NCI-H2227 (cell line): ENCODE measurements at regions not wholly inside any gene's neighbourhood (a gene's known extent, or its start where the extent isn't known, plus 50 kb on each side); places are given as distances from the start of the nearest gene placed in this dataset.

ENCODE experiments used
- DNase-seq: peaks from one replicate; lab custom pipeline; 2025; ENCODE audit not compliant: unreplicated experiment; lab: John Stamatoyannopoulos, UW

DNA sequence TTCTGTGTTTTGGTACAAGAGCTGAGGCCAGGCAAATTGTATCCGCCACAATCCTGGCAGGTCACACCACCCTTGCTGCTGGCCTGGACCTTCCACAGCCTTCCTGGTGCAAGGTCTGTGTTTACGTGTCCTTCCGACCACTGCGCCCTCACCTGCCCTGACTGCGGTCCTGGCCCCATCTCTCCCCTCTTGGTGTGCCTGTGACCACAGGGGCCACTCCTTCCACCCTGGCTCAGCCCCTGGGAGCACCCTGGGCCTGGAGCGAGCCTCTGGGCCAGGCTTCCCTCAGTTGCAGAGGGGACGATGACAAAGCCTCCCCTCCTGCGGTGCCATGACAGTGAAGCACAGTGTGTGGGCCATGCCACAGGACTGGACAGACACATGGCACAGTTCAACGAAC, 104.5 kb downstream of the PLXNA1 start:
- no peak for DNase-seq

GRCh38 chr3:127088511-127089351, 104.2 kb upstream of the PRR23E start:
- DNase-seq = no peak

- DNase-seq = no peak
These were observed 103.3 kb upstream of the PRR23E start for GRCh38 chr3:127089486-127090145.

DNA sequence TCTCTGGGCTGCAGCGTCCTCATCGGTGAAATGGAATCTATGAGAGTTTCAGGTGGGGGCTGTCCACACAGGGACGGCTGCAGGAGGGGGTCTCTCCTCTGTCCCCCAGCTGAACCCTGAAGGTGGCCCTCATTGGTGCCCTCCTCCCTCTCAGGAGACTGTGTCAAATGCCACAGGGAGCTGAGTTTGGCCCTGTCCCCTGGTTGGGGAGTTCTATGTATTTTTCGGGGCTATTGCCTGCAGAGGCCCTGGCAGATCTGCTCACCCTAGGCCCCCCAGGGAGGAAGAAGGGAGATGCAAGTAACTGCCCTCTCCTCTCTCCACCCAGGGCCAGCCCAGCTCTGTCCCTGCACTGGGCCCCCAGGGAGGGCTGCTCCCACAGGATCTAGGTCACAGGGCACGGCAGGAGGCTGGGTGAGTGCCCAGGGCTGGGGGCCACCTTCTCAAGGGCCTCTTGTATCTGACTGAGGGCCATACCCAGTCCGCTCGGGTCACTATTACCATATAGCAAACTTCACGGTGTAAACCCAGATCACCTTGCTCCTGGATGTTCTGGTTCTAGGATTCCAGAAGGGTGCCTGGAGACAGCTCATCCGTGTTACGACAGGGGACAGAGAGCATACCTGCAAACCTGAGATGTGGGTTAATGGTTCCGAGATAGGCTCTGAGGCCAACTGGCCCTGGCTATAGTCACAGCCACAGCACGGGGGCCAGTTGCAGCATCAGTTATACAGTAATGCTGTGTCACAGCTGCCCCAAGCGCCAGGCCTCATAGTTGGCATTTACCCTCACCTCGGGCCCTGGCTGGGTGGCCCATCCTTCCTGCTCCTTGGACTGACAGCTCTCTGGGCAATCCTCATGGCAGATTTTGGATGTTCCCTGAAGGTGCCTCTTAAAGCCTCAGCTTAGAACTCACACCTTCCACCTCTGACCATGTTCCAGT, 102.4 kb upstream of the PRR23E start:
- no peak for DNase-seq

DNA sequence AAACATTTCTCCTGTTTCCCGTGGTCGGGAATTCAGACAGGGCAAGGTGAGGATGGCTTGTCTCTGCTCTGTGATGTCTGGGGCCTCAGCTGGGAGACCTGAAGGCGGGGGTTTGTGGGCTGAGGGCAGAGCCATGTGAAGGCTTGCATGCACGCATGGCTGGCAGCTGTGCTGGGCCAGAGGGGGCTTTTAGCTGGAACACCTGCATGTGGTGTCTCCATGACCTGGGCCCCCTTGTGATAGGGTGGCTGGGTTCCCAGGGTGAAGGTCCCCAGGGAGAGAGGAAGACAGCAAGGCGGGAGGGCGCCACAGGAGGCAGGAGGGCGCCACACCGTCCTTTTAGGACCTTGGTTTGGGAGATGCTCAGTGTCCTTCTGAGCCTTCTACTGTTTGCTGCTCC, 101.6 kb upstream of the PRR23E start:
- no peak for DNase-seq

GRCh38 chr3:127092368-127092767, 100.6 kb upstream of the PRR23E start:
- DNase-seq = no peak

GRCh38 chr3:127092776-127093175, 100.2 kb upstream of the PRR23E start:
- no peak for DNase-seq

GRCh38 chr3:127093312-127093711, 99.6 kb upstream of the PRR23E start:
- DNase-seq = no peak

DNA sequence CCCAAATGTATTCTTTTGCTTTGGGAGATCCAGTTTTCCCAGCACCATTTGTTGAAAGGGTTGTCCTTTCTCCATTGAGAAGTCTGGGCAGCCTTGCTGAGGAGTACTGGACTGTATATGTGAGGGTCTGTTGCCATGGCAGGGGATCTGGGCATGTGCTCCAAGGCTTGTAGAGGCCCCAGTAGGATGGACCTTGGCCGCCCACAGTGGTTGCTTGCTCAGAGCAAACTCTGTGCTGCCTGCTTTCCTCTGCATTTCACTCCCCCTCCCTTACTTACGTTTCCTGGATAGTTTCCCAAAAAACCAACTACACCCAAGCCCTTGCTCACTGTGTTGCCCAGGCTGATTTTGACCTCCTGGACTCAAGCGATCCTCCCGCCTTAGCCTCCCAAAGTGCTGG, 97.2 kb upstream of the PRR23E start:
- DNase-seq = no peak

DNA sequence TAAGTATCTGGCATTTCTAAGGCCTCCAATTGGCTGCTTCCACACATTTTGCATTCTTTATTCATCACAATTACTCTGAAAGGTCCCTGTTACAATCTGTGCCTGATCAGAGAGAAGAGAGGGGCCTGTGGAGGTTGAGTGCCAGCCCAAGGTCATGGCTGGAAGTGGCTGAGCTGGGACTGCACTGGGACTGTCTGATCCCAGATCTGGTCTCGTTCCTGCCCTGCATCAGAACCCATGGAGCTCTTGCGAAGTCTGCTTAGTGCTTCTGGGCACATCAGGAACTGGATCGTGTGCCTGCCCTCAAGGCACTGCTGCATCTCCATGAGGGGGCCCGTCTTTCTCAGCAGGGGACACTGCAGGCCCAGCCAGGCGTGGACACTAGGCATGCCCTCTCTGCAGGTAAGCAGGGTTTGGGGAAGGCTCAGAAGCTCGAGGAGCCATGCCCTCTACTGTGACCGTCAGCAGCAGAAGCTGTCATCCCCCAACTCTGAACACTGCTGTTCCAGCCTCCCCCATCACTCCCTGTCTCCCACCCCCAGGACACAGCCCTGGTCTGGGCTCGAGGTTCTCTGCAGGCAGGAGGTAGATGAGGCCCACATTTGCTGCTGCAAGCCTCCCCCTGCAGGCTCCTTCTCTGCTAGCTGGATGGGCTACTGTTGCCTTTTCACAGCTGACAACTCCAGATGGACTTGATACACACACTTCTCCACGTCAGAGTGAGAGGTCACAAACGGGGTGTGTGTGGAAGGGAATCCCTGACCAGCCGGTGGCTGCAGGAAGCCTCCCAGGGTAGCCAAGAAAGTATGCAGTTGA, 96.5 kb upstream of the PRR23E start:
- no peak for DNase-seq

GRCh38 chr3:127097072-127097405, 95.9 kb upstream of the PRR23E start:
- DNase-seq = no peak

DNA sequence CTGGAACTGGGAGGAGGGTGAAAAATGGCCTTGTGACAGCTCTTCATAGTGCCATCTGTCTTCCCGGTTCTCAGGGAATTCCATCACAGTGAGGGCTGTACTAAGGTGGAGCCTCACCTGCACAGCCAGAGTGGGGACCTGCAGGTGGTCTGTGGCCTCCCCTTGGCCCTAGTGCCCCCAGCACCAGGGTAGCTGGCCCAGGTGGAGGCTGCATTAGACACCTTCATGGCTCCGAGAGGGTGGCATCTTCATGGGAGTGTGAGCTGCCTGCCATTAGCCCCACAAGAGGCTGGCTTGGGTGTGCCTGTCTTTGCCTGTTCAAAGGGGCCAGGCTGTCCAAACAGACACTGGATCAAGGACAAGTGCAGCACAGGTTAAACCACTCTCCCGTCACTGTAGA, 95.5 kb upstream of the PRR23E start:
- no peak for DNase-seq

- no peak for DNase-seq
These were observed 92.9 kb upstream of the PRR23E start for GRCh38 chr3:127099982-127100381.

GRCh38 chr3:127100459-127101410, 92.2 kb upstream of the PRR23E start:
- DNase-seq = no peak

DNA sequence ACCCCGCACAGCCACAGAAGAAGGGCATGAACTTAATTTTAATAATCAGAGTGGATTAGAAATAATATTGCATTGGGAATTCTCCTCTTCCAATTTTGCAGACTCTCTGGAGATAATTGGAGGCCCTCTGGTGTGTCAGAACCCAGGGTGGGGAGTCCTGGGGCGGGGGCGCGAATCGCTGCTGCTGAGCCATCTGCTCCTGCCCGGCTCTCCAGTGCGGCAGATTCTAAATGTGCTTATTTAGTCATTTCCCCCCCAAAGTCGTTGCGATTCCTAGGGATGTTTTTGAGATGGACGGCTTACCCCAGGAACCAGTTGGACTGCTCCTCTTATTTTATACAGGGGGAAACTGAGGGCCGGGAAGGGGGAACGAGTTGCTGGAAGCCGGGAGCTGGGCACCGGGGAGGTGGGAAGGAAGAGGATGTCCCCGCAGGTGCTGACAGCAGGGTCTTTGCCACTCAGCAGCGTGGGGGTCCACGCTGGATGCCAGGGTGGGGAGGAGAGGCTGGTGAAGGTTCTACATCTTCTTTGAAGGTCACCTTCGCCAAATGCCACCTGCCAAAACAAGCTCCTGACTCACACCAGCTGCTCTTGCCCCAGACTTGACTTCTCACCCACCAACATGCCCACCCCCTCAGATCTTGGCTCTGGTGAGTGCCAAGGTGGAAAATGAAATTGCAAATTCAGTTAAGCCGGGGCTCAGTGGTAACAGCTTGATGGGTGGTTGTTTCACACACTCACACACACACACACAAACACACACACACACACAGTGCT, 91.3 kb upstream of the PRR23E start:
- DNase-seq = no peak

DNA sequence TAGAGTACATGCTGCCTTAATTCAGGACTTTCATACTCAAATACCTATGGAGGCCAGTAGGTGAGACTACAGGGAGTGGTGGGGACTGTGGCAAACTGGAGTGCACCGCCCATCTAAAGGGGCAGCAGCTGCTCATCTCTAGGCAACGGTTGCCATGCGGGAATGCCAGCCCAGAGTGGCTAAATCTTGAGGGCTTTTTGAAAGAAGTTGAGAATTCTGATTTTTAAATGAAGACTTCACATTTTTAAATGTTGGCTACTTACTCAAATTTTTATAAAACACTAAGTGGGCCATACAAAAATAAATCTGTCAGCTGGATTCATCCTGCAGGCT, 90.8 kb upstream of the PRR23E start:
- no peak for DNase-seq

DNA sequence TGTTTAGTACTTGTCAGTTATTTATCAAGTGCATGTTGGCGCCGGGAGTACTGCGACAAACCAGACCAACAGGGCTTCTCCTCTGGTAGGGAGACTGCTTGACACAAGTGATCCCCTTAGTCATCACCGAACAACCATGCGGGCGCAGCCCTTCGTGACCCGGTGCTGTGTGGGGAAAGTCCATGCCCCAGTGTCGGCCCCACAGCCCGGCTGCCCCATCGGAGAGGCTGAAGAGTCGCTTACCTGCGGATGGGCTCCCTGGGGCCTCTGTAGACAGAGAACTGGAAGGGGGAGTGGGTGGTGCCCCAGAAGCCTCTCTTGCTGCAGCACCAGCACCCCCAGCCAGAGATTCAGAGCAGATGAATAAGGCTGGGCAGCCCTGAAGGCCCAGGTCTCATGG, 90.3 kb upstream of the PRR23E start:
- no peak for DNase-seq

DNA sequence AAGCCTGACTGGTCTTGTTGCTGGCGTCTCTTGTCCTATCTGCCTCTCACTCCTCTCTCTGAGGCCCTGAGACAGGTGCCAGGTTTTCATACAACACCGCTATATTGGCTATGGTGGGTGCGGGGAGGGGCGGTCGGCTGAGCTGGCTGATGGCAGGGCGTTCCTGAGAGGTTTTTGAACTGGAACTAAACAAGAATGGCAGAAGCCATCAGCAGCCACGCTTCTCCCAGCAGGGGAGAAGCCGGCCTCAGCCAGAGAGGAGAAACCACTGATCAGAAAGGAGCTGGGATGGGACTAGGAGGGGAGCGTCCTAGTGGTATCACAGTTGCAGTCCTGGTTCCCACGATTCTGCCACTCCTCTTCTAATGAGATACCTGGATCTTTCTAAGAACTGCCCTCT, 89.9 kb upstream of the PRR23E start:
- DNase-seq = peak; percentile 18

DNA sequence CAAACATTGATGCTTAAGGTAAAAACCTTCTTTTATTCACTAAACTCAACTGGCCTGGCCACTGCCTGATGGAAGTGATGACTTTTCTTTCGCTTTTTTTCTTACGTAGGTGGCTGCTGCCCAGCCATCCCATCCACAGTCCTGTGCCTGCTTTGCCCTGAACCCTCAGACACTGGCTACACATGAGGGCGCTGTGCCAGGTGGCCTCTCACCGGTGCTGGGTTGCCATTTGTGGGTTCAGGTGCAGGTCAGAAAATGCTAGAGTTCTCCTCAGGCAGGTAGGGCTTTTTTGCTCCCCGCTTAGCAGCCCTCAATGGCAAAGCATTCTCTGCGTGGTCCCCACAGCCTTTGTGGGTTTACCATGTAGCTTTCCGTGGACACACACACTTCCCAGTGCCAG, 88.3 kb upstream of the PRR23E start:
- DNase-seq = no peak
